HG03135 (cell line): ENCODE measurements at regions not wholly inside any gene's neighbourhood (a gene's known extent, or its start where the extent isn't known, plus 50 kb on each side); places are given as distances from the start of the nearest gene placed in this dataset.
"Not testable (repeated sequence)": the region's sequence is repeated elsewhere in the genome, so short reads cannot be mapped to it uniquely, and the experiment has no call there.

Experiments
- ATAC-seq: cut with Tn5 transposase; IDR thresholded peaks from one replicate; pipeline ENCODE4 v1.9.1; 2021; ENCODE audit warnings: mild to moderate bottlenecking, moderate library complexity; ENCODE audit not compliant: unreplicated experiment

DNA sequence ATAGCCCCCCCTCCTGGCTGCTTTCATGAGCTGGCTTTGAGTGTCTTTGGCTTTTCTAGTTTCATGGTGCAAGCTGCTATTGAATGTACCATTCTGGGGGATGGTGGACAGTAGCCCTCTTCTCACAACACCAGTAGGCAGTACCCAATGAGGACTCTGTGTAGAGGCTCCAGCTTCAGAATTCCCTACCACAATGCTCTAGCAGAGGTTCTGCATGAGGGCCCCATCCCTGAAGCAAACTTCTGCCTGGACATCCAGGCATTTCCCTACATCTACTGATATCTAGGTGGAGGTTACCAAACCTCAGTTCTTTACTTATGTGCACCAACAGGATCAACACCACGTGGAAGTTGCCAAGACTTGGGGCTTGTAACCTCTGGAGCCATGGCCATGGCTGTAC lies 1742.9 kb downstream of the SI start:
- ATAC-seq, result no peak

- no peak for ATAC-seq
These were observed 1749.6 kb downstream of the SI start for GRCh38 chr3:163328680-163329079.

DNA sequence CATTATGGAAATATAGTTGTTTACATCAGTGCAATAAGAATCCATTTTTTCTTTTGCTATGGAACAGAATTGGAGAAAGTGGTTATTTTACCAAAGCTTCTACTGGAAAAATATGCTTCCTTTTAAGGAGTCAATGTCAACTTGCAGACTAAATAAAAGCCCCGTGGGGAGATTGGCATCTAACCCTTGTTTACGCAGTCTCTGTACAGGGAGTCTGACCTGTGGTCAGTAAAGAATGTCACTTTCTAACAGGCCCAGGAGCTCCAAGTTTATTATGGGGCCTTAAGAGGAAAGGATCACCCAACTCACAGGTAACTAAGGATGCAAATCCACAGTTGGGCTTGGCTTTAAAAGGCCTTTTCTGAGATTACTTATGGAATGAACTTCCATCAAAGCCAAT lies 1751.2 kb downstream of the SI start:
- ATAC-seq, result no peak

DNA sequence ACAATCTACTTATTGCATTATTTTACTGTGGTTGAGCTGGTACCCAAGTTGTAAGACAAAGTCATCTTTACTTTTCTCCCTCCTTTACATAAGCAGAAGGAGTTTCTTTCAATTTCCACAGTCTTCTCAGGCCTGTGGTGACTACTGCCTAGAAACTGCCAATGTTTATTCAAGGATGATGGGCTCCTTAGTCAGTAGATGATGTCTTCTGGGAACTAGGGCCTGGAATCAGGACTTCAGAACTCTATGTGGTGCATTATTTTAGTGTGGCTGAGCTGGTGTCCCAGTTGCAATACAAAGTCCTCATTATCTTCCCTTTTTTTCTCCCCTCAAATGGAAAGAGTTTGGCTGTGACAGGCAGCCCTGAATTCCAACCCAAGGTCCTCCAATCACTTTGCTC lies 1762.5 kb downstream of the SI start:
- no peak for ATAC-seq

DNA sequence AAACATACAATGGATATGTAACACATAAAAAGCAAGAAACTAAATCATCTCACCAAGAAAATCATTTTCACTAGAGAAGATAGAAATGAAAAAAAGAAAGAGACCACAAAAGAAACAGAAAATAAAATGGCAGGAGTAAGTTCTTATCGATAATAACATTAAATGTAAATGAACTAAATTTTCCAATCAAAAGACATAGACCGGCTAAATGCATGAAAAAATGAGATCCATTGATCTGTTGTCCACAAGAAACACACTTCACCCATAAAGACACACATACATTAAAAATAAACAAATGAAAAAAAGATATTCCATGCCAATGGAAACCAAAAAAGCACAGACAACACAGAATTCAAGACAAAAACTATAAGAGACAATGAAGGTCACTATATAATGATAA lies 1771.9 kb downstream of the SI start:
- ATAC-seq, result no peak

DNA sequence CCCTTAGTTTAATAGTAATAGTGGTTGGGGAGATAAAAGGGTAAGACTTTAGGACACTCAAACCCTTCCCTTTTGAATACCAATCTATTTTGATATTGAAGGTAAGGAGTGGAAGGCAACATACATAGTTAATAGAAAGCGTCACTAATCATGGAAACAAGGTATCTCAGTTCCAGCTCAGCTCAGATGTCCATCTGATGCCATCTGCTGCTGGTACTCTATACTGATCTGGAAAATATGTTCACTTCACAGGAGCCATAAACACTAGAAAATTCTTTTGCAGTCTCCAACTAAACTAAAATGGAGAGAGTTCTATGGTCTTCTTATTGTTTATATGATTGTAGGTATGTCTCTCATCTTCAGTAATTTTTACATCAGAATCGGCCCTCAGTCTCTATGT lies 1777.1 kb downstream of the OTOL1 start:
- no peak for ATAC-seq

GRCh38 chr3:163266731-163267130 lies 1770.1 kb downstream of the OTOL1 start:
- ATAC-seq, result no peak

- ATAC-seq, result no peak
These were observed 1765.0 kb downstream of the OTOL1 start for GRCh38 chr3:163261618-163262017.

DNA sequence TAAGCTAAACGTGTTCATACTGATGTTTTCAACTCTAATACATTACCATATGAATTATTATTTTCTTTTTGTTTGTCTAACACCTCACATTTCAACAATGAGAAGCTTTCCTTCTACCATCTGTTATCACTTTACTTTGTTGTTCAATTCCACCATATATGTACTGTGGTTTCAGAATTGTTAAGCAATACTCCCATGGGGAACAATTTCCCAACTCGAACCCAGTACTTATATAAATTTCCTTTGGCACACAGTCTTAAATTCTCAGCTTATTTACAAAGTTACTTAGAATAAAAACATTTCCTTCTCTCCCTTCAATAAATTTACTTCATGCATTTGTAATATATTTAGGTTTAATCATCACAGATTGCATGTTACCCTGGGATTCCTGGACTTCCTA lies 1764.4 kb downstream of the OTOL1 start:
- no peak for ATAC-seq

- no peak for ATAC-seq
These were observed 1721.7 kb downstream of the OTOL1 start for GRCh38 chr3:163218336-163218735.

DNA sequence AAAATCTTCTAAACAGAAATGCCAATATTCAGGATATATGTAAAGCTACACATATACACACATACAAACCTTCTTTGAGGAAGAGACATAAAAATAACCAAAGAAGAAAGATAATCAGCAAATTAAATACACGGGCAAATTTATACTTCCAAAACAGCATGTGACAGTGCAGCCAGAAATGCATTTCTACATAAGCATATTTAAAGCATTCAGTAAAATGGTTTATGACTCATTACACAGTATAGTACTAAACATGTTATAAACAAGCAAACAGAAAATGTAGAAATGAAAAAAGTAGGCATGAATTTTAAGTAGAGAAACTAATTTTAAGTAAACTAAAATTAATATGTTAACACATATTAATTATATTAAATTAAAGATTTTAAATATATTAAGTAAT lies 1717.2 kb downstream of the OTOL1 start:
- no peak for ATAC-seq

DNA sequence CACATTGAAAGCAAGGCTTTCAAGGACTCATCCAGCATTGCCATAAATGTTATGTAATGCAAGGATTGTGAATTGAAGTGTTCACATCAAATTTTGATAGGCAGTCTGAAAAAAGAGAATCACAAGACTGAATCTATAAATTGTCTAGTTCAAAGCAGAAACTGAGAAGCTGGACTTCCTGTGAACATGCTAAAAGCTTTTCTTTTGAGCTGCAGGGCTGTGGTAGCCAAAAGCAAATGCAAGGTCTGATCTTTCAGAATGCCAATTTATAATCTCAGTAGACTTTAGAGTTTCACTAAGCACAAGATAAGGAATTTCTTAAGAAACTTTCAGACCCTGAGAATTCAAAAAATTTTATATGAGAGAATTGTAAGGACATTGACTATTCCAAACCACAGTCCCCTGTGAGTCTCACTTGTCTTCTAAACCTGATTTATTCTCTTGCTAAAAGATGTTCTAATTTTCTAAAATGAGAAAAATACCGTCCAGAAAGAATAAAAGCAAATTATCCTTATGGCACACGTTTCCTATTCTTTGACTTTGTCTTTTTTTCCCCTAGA lies 1700.3 kb downstream of the OTOL1 start:
- no peak for ATAC-seq

DNA sequence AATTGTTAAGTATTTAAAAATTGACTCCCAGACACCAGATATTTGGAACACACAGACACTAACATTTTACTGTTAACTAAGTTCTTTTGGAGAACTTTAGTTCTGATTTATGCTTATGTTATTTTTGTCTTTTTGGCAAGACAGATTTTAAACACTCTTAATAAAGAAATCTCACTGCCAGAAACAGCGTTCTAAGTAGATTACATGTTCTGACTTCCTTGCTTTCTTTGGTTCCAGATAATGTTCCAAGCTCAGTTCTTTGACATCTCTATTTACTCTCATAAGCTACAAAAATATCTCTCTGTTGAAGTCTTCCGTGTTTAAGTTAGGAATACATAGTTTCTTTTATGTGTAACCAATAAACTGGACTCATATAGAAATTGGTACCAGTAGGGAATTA lies 1699.6 kb downstream of the OTOL1 start:
- ATAC-seq, result no peak

GRCh38 chr3:163185721-163186350 lies 1689.2 kb downstream of the OTOL1 start:
- ATAC-seq, result no peak

- no peak for ATAC-seq
These were observed 1679.4 kb downstream of the OTOL1 start for GRCh38 chr3:163175970-163176369.

DNA sequence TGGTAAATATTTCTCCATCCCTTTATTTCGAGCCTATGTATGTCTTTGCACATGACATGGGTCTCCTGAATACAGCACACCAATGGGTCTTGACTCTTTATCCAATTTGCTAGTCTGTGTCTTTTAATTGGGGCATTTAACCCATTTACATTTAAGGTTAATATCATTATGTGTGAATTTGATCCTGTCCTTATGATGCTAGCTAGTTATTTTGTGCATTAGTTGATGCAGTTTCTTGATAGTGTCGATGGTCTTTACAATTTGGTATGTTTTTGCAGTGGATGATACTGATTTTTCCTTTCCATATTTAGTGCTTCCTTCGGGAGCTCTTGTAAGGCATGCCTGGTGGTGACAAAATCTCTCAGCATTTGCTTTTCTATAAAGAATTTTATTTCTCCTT lies 1675.9 kb downstream of the OTOL1 start:
- ATAC-seq, result not testable (repeated sequence)

DNA sequence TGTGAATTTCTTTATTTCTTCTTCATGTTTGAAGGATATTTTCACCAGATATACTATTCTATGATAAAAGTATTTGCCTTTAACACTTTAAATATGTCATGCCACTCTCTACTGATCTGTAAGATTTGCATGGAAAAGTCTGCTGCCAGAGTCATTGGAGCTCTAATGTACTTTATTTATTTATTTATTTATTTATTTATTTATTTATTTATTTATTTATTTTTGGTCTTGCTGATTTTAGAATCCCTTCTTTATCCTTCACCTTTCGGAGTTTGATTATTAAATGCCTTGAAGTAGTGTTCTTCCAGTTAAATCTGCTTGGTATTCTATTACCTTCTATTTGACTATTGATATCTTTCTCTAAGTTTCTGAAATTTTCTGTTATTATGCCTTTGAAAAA lies 1669.6 kb downstream of the OTOL1 start:
- no peak for ATAC-seq

GRCh38 chr3:163159306-163159705 lies 1662.7 kb downstream of the OTOL1 start:
- no peak for ATAC-seq

- no peak for ATAC-seq
These were observed 1643.0 kb downstream of the OTOL1 start for GRCh38 chr3:163139600-163139999.

- no peak for ATAC-seq
These were observed 1641.7 kb downstream of the OTOL1 start for GRCh38 chr3:163138258-163138657.

DNA sequence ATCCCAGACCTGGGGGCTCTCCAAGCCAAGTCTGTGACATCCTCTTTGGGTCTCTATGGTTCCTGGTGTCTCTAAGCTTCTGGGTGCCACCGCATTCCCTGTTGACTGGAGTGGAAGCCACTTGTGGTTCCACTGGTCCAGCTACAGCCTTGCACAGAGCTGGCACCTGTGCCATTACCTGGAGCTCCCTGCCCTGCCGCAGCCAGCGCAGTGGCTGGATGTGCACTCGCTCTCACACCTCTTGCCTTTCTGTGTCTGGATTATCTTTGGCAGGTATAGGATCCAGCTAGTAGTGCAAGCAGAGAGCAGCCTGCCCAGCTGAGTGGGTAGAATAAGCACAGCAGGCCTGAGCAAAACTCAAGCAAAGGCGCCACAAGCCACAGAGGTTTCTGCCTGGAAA lies 1635.5 kb downstream of the OTOL1 start:
- no peak for ATAC-seq

DNA sequence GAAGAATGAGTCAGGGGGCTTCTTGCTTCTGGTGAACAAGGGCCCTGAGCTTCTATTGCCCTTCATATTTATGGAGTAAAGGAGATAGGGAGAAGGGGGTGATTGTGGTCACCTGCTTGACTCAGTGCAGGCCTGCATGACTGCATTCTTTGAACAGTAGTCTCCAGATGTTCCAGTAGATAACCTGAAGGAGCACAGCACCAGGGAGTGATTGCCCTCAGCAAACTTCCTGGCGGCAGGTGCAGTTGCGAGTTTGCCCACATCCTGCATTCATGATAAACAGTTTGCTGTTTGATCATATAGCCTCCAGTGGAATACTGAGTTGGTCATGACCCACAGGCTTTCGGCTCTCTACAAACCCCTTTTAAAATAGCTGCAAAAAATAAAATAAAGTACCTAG lies 1632.7 kb downstream of the OTOL1 start:
- no peak for ATAC-seq

DNA sequence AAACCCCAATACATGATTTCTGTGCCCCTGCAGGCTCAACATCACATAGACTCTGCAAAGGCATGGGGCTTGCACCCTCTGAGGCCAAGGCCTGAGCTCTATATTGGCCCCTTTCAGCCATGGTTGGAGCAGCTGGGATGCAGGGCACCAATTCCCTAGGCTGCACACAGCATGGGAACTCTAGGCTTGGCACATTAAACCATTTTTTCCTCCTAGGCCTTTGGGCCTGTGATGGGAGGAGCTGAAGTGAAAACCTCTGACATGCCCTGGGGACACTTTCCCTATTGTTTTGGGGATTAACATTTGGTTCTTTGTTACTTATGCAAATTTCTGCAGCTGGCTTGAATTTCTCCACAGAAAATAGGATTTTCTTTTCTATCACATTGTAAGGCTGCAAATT lies 1629.5 kb downstream of the OTOL1 start:
- no peak for ATAC-seq
